ENCODE measurements at regions not wholly inside any gene's neighbourhood (a gene's known extent, or its start where the extent isn't known, plus 50 kb on each side); places are given as distances from the start of the nearest gene placed in this dataset.

DNA sequence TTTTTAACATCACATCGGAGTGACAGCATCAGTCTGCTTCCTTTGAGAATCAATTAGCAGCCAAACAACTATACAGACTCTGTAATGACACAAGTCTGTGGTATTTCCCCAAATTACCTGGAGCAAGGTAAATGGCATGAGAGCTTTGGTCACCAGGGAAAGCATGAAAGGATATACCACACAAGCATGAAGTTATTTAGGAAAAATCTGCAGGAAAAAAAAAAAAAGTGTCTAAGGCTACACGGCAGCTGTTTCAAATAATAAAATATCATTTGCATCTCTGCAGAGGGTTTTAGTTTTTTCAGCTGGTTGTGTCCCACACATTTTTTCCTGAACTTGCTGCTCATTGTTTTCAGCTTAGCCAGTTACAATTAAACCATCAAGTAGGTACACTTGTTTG is 234.7 kb downstream of the TTLL7 start:
- TF ChIP-seq, protein P1, sequence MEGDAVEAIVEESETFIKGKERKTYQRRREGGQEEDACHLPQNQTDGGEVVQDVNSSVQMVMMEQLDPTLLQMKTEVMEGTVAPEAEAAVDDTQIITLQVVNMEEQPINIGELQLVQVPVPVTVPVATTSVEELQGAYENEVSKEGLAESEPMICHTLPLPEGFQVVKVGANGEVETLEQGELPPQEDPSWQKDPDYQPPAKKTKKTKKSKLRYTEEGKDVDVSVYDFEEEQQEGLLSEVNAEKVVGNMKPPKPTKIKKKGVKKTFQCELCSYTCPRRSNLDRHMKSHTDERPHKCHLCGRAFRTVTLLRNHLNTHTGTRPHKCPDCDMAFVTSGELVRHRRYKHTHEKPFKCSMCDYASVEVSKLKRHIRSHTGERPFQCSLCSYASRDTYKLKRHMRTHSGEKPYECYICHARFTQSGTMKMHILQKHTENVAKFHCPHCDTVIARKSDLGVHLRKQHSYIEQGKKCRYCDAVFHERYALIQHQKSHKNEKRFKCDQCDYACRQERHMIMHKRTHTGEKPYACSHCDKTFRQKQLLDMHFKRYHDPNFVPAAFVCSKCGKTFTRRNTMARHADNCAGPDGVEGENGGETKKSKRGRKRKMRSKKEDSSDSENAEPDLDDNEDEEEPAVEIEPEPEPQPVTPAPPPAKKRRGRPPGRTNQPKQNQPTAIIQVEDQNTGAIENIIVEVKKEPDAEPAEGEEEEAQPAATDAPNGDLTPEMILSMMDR (IDR thresholded peaks at IDR 0.05) = no peak
- no peak for TF ChIP-seq POLR2A (IDR thresholded peaks at IDR 0.05)

All from adrenal gland (tissue), 5 donors.